ENCODE measurements at regions not wholly inside any gene's neighbourhood (a gene's known extent, or its start where the extent isn't known, plus 50 kb on each side); places are given as distances from the start of the nearest gene placed in this dataset.

GRCh38 chr17:77693776-77694175 lies 264.7 kb upstream of the TNRC6C start:
- TF ChIP-seq, protein P1, sequence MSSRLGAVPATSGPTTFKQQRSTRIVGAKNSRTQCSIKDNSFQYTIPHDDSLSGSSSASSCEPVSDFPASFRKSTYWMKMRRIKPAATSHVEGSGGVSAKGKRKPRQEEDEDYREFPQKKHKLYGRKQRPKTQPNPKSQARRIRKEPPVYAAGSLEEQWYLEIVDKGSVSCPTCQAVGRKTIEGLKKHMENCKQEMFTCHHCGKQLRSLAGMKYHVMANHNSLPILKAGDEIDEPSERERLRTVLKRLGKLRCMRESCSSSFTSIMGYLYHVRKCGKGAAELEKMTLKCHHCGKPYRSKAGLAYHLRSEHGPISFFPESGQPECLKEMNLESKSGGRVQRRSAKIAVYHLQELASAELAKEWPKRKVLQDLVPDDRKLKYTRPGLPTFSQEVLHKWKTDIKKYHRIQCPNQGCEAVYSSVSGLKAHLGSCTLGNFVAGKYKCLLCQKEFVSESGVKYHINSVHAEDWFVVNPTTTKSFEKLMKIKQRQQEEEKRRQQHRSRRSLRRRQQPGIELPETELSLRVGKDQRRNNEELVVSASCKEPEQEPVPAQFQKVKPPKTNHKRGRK (CRISPR knock-in tag; IDR thresholded peaks at IDR 0.05; ENCODE audit: borderline replicate concordance) = no peak
- TF ChIP-seq MAX (CRISPR knock-in tag; IDR thresholded peaks at IDR 0.05) = no peak
- TF ChIP-seq EMX1 (CRISPR knock-in tag; IDR thresholded peaks at IDR 0.05) = no peak
- TF ChIP-seq NR2C2 (CRISPR knock-in tag; IDR thresholded peaks at IDR 0.05) = no peak
- no peak for TF ChIP-seq TCF7 (CRISPR knock-in tag; IDR thresholded peaks at IDR 0.05; ENCODE audit: low read depth)
- no peak for TF ChIP-seq E2F1 (CRISPR knock-in tag; IDR thresholded peaks at IDR 0.05)
- no peak for TF ChIP-seq ZNF423 (CRISPR knock-in tag; IDR thresholded peaks at IDR 0.05)
- no peak for TF ChIP-seq CTCF (IDR thresholded peaks at IDR 0.05)
- TF ChIP-seq, protein P2, sequence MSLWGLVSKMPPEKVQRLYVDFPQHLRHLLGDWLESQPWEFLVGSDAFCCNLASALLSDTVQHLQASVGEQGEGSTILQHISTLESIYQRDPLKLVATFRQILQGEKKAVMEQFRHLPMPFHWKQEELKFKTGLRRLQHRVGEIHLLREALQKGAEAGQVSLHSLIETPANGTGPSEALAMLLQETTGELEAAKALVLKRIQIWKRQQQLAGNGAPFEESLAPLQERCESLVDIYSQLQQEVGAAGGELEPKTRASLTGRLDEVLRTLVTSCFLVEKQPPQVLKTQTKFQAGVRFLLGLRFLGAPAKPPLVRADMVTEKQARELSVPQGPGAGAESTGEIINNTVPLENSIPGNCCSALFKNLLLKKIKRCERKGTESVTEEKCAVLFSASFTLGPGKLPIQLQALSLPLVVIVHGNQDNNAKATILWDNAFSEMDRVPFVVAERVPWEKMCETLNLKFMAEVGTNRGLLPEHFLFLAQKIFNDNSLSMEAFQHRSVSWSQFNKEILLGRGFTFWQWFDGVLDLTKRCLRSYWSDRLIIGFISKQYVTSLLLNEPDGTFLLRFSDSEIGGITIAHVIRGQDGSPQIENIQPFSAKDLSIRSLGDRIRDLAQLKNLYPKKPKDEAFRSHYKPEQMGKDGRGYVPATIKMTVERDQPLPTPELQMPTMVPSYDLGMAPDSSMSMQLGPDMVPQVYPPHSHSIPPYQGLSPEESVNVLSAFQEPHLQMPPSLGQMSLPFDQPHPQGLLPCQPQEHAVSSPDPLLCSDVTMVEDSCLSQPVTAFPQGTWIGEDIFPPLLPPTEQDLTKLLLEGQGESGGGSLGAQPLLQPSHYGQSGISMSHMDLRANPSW (CRISPR knock-in tag; conservative IDR thresholded peaks at IDR 0.05; ENCODE audit: low read depth) = no peak
- no peak for TF ChIP-seq SMAD3 (CRISPR knock-in tag; IDR thresholded peaks at IDR 0.05; ENCODE audit: borderline replicate concordance)
- no peak for TF ChIP-seq USF1 (CRISPR knock-in tag; IDR thresholded peaks at IDR 0.05)
- no peak for TF ChIP-seq ESRRA (CRISPR knock-in tag; IDR thresholded peaks at IDR 0.05; ENCODE audit: borderline replicate concordance)
- no peak for TF ChIP-seq NR1H2 (CRISPR knock-in tag; IDR thresholded peaks at IDR 0.05)
- TF ChIP-seq, protein P3, sequence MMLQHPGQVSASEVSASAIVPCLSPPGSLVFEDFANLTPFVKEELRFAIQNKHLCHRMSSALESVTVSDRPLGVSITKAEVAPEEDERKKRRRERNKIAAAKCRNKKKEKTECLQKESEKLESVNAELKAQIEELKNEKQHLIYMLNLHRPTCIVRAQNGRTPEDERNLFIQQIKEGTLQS (CRISPR knock-in tag; conservative IDR thresholded peaks at IDR 0.05) = no peak

Data from WTC11 (cell line).